K562 (cell line): ENCODE measurements at regions not wholly inside any gene's neighbourhood (a gene's known extent, or its start where the extent isn't known, plus 50 kb on each side); places are given as distances from the start of the nearest gene placed in this dataset.

Experiments
- POLR2AphosphoS5 ChIP-seq: IDR thresholded peaks from 2 replicates; pipeline ENCODE4 v1.6.1; 2011; ENCODE audit warnings: mild to moderate bottlenecking, low read depth, low read length, moderate library complexity; ENCODE audit not compliant: control insufficient read depth, insufficient read depth
- RFX7 ChIP-seq: fragments of 250-450 bp; sonication (Bioruptor Pico); IDR thresholded peaks from 2 replicates; pipeline ENCODE4 v1.5.1; 2021; ENCODE audit warnings: mild to moderate bottlenecking
- USF1 ChIP-seq: sonication (generic); formaldehyde crosslinking; IDR thresholded peaks from 2 replicates; pipeline ENCODE4 v1.9.0; 2022; ENCODE audit warnings: mild to moderate bottlenecking, missing genetic modification reagents
- USF2 ChIP-seq: sonication (generic); formaldehyde crosslinking; IDR thresholded peaks from 2 replicates; pipeline ENCODE4 v1.5.0; 2020; ENCODE audit warnings: missing genetic modification reagents

- no peak for TF ChIP-seq USF1 (CRISPR knock-in tag)
- no peak for TF ChIP-seq POLR2AphosphoS5
- no peak for TF ChIP-seq RFX7 (CRISPR knock-in tag)
- TF ChIP-seq USF2 (CRISPR knock-in tag), result no peak
These were observed 498.2 kb upstream of the PIK3C3 start for GRCh38 chr18:41456831-41457230.
